ENCODE measurements at regions not wholly inside any gene's neighbourhood (a gene's known extent, or its start where the extent isn't known, plus 50 kb on each side); places are given as distances from the start of the nearest gene placed in this dataset.

- TF ChIP-seq CTCF (optimal IDR thresholded peaks at IDR 0.05 in 1 of 3, IDR thresholded peaks at IDR 0.05 in 1 of 3, conservative IDR thresholded peaks at IDR 0.05 in 1 of 3; ENCODE audit: extremely low read depth in 1 of 3, insufficient read depth in 2 of 3, low read length in 3 of 3), result no peak
- TF ChIP-seq EZH2 (IDR thresholded peaks at IDR 0.05; ENCODE audit: low read length), result no peak
These were observed 170.7 kb upstream of the SFSWAP start for GRCh38 chr12:131540138-131540623.

Measured in keratinocyte (primary cell).